ENCODE measurements at regions not wholly inside any gene's neighbourhood (a gene's known extent, or its start where the extent isn't known, plus 50 kb on each side); places are given as distances from the start of the nearest gene placed in this dataset.

DNA sequence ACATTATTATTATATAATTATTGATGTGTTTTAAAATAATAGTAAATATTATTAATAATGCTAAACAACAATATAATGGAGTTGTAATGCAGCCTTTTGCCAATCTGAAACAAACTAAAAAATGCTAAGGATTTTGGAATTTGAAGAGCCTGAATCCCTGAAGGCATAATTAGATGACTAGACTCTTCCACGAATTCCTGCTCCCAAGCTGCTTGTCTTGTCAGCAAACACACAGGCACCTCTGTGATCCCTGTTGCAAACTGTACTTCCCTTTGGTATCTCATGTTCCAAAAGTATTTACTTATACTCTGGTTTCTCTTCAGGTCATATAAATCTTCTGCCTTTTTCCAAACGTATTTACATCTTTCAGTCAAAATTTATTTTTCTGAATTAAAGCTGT is 1862.4 kb downstream of the OLFM4 start:
- TF ChIP-seq, protein P1, sequence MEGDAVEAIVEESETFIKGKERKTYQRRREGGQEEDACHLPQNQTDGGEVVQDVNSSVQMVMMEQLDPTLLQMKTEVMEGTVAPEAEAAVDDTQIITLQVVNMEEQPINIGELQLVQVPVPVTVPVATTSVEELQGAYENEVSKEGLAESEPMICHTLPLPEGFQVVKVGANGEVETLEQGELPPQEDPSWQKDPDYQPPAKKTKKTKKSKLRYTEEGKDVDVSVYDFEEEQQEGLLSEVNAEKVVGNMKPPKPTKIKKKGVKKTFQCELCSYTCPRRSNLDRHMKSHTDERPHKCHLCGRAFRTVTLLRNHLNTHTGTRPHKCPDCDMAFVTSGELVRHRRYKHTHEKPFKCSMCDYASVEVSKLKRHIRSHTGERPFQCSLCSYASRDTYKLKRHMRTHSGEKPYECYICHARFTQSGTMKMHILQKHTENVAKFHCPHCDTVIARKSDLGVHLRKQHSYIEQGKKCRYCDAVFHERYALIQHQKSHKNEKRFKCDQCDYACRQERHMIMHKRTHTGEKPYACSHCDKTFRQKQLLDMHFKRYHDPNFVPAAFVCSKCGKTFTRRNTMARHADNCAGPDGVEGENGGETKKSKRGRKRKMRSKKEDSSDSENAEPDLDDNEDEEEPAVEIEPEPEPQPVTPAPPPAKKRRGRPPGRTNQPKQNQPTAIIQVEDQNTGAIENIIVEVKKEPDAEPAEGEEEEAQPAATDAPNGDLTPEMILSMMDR (conservative IDR thresholded peaks at IDR 0.05; ENCODE audit: low read length), result no peak
- TF ChIP-seq EZH2phosphoT487 (IDR thresholded peaks at IDR 0.05; ENCODE audit: borderline replicate concordance, low read depth, low read length), result no peak
